H1 (cell line): ENCODE measurements at regions not wholly inside any gene's neighbourhood (a gene's known extent, or its start where the extent isn't known, plus 50 kb on each side); places are given as distances from the start of the nearest gene placed in this dataset.

ENCODE experiments used
- CTCF ChIA-PET: fragments of 300-600 bp; sonication (Branson Sonifier 250); formaldehyde crosslinking; loops from one replicate; lab custom pipeline; 2021; ENCODE audit not compliant: partially characterized antibody; lab: Charles Lee
- POLR2A ChIA-PET: fragments of 300-600 bp; sonication (Branson Sonifier 250); formaldehyde crosslinking; loops from one replicate; lab custom pipeline; 2021; ENCODE audit warnings: inconsistent platforms; ENCODE audit not compliant: partially characterized antibody; lab: Charles Lee
- DNase-seq, 2 experiments: peaks; one replicate each; pipeline versions ENCODE4 v3.0.0 to v3.0.0-alpha.2; 2010 to 2022; ENCODE audit warnings: low spot score in 2 of 2, low read depth in 1 of 2, mixed read lengths in 1 of 2
- FAIRE-seq: peaks from 2 replicates; lab custom pipeline; 2011; peaks lifted over from hg19 to GRCh38; lab: Jason Lieb, UNC
- H2AFZ ChIP-seq: 2 replicates; pipeline ENCODE4 v1.8.1; 2012; ENCODE audit warnings: low read length, inconsistent platforms
- H2AK5ac ChIP-seq: 2 replicates; pipeline ENCODE4 v1.6.1; 2013; ENCODE audit warnings: low read depth, low read length
- H2BK120ac ChIP-seq: replicated peaks from 2 replicates; pipeline ENCODE3; 2013; ENCODE audit warnings: low read depth, low read length, inconsistent platforms
- H2BK12ac ChIP-seq: 2 replicates; pipeline ENCODE4 v1.6.1; 2013; ENCODE audit warnings: low read depth, low read length
- H2BK15ac ChIP-seq: 2 replicates; pipeline ENCODE4 v1.6.1; 2013; ENCODE audit warnings: low read length
- H2BK20ac ChIP-seq: 2 replicates; pipeline ENCODE4 v1.6.1; 2013; ENCODE audit warnings: low read length
- H2BK5ac ChIP-seq: 2 replicates; pipeline ENCODE4 v1.6.1; 2013; ENCODE audit warnings: low read depth, low read length
- H3K14ac ChIP-seq: 2 replicates; pipeline ENCODE4 v1.6.1; 2013; ENCODE audit warnings: inconsistent platforms; ENCODE audit not compliant: insufficient read length
- H3K18ac ChIP-seq: 2 replicates; pipeline ENCODE4 v1.6.1; 2013; ENCODE audit warnings: low read length; ENCODE audit errors: extremely low read depth
- H3K23ac ChIP-seq: 2 replicates; pipeline ENCODE4 v1.6.1; 2013; ENCODE audit warnings: inconsistent platforms; ENCODE audit not compliant: insufficient read length
- H3K23me2 ChIP-seq: 2 replicates; pipeline ENCODE4 v1.6.1; 2013; ENCODE audit warnings: low read depth, low read length
- H3K27ac ChIP-seq: 2 replicates; pipeline ENCODE4 v1.6.1; 2011; ENCODE audit warnings: low read depth, low read length, inconsistent platforms
- H3K27me3 ChIP-seq, 4 experiments: replicated peaks in 1 of 4; 1 replicate in 1 of 4; 2 replicates in 3 of 4; pipeline versions ENCODE4 v1.6.1 to v1.8.1; 2011 to 2013; ENCODE audit warnings: low read length in 3 of 4, mild to moderate bottlenecking in 3 of 4, inconsistent platforms in 2 of 4, mixed read lengths in 2 of 4, moderate library complexity in 1 of 4; ENCODE audit not compliant: control insufficient read depth in 3 of 4, insufficient read depth in 3 of 4; ENCODE audit errors: extremely low read depth in 1 of 4
- H3K36me3 ChIP-seq, 4 experiments: 2 replicates each; pipeline versions ENCODE4 v1.6.1 to v1.8.1; 2011 to 2013; ENCODE audit warnings: mild to moderate bottlenecking in 4 of 4, low read length in 3 of 4, moderate library complexity in 2 of 4, control low read depth in 1 of 4, inconsistent platforms in 1 of 4; ENCODE audit not compliant: insufficient read depth in 4 of 4, control insufficient read depth in 2 of 4
- H3K4ac ChIP-seq: replicated peaks from 2 replicates; pipeline ENCODE3; 2013; ENCODE audit warnings: low read length, low read depth, mixed read lengths, inconsistent platforms; ENCODE audit not compliant: insufficient read length
- H3K4me1 ChIP-seq, 4 experiments: replicated peaks in 1 of 4; 1 replicate in 1 of 4; 2 replicates in 3 of 4; pipeline versions ENCODE4 v1.6.1 to v1.8.1; 2011 to 2013; ENCODE audit warnings: low read length in 3 of 4, inconsistent platforms in 2 of 4, mixed read lengths in 1 of 4; ENCODE audit not compliant: insufficient read depth in 4 of 4, control insufficient read depth in 3 of 4
- H3K4me2 ChIP-seq, 2 experiments: 2 replicates each; pipeline versions ENCODE4 v1.6.1 to v1.8.1; 2011 to 2013; ENCODE audit warnings: low read depth in 2 of 2, low read length in 2 of 2, control low read depth in 1 of 2, inconsistent platforms in 1 of 2, mild to moderate bottlenecking in 1 of 2; ENCODE audit not compliant: insufficient read depth in 1 of 2
- H3K4me3 ChIP-seq, 4 experiments: fragments of 200-600, 300-600 bp in 1 of 4; sonication (generic), shearing (Covaris generic), sonication (Bioruptor Twin) in 1 of 4; 2 replicates each; pipeline versions ENCODE4 v1.5.1 to v1.8.1; 2011 to 2016; ENCODE audit warnings: low read length in 4 of 4, low read depth in 3 of 4, control low read depth in 2 of 4, inconsistent platforms in 2 of 4, mild to moderate bottlenecking in 2 of 4, mixed read lengths in 1 of 4, moderate library complexity in 1 of 4; ENCODE audit not compliant: insufficient read depth in 2 of 4; ENCODE audit errors: extremely low read depth in 1 of 4
- H3K56ac ChIP-seq: replicated peaks from 2 replicates; pipeline ENCODE3; 2013; ENCODE audit warnings: low read depth, mild to moderate bottlenecking, mixed read lengths, low read length, inconsistent platforms; ENCODE audit not compliant: insufficient read length
- H3K79me1 ChIP-seq: 2 replicates; pipeline ENCODE4 v1.6.1; 2013; ENCODE audit warnings: low read depth, low read length, control low read depth
- H3K79me2 ChIP-seq, 2 experiments: 2 replicates each; pipeline versions ENCODE4 v1.6.1 to v1.8.1; 2012 to 2013; ENCODE audit warnings: low read length in 2 of 2, mild to moderate bottlenecking in 2 of 2, inconsistent platforms in 1 of 2; ENCODE audit not compliant: insufficient read depth in 2 of 2, control insufficient read depth in 1 of 2
- H3K9ac ChIP-seq, 4 experiments: replicated peaks in 1 of 4; 1 replicate in 1 of 4; 2 replicates in 3 of 4; pipeline versions ENCODE4 v1.6.1 to v1.8.1; 2011 to 2013; ENCODE audit warnings: low read depth in 3 of 4, low read length in 3 of 4, control low read depth in 2 of 4, mild to moderate bottlenecking in 2 of 4, moderate library complexity in 2 of 4, inconsistent platforms in 1 of 4; ENCODE audit errors: extremely low read depth in 1 of 4
- H3K9me3 ChIP-seq, 2 experiments: 2 replicates each; pipeline versions ENCODE4 v1.6.1 to v1.8.1; 2012 to 2013; ENCODE audit warnings: mild to moderate bottlenecking in 2 of 2, moderate library complexity in 2 of 2, control low read depth in 1 of 2, inconsistent platforms in 1 of 2, low read depth in 1 of 2, low read length in 1 of 2, mixed read lengths in 1 of 2; ENCODE audit not compliant: insufficient read depth in 2 of 2
- H4K20me1 ChIP-seq, 2 experiments: replicated peaks in 1 of 2; 2 replicates each; pipeline versions ENCODE3 to v1.8.1; 2011 to 2013; ENCODE audit warnings: inconsistent platforms in 2 of 2, low read length in 2 of 2, mild to moderate bottlenecking in 1 of 2; ENCODE audit not compliant: insufficient read depth in 2 of 2, control insufficient read depth in 1 of 2
- H4K5ac ChIP-seq: 2 replicates; pipeline ENCODE4 v1.6.1; 2013; ENCODE audit warnings: low read length, low read depth, mixed read lengths, inconsistent platforms; ENCODE audit not compliant: insufficient read length
- H4K8ac ChIP-seq: 2 replicates; pipeline ENCODE4 v1.8.0; 2013; ENCODE audit warnings: mild to moderate bottlenecking, moderate library complexity, low read length, inconsistent platforms; ENCODE audit not compliant: insufficient read depth; ENCODE audit errors: extremely low read depth
- H4K91ac ChIP-seq: replicated peaks from 2 replicates; pipeline ENCODE3; 2013; ENCODE audit warnings: low read length, mixed read lengths, inconsistent platforms; ENCODE audit not compliant: insufficient read length
- ASH2L ChIP-seq: fragments of 200-600, 300-600 bp; sonication (generic); IDR thresholded peaks from one replicate; pipeline ENCODE4 v1.7.1; 2017; ENCODE audit warnings: low read length
- BACH1 ChIP-seq: IDR thresholded peaks from 2 replicates; pipeline ENCODE4 v1.6.1; 2012; ENCODE audit warnings: low read length, improper control_type of control experiment
- CHD1 ChIP-seq: IDR thresholded peaks from 2 replicates; pipeline ENCODE4 v1.6.1; 2012; ENCODE audit warnings: low read depth, low read length, improper control_type of control experiment
- CHD2 ChIP-seq: IDR thresholded peaks from 2 replicates; pipeline ENCODE4 v1.6.1; 2012; ENCODE audit warnings: low read length, improper control_type of control experiment
- E2F6 ChIP-seq: IDR thresholded peaks from 2 replicates; pipeline ENCODE4 v1.6.1; 2012; ENCODE audit warnings: inconsistent platforms
- EGR1 ChIP-seq: IDR thresholded peaks from 2 replicates; pipeline ENCODE4 v1.6.1; 2011; ENCODE audit warnings: low read depth, low read length, borderline replicate concordance
- EP300 ChIP-seq, 2 experiments: IDR thresholded peaks; 1 replicate in 1 of 2; 2 replicates in 1 of 2; pipeline ENCODE4 v1.6.1; 2011 to 2012; ENCODE audit warnings: low read depth in 2 of 2, low read length in 2 of 2, mild to moderate bottlenecking in 2 of 2, borderline replicate concordance in 1 of 2, inconsistent platforms in 1 of 2, moderate library complexity in 1 of 2
- KDM5A ChIP-seq: fragments of 200-600 bp; IDR thresholded peaks from 2 replicates; pipeline ENCODE4 v1.7.1; 2012; ENCODE audit warnings: mild to moderate bottlenecking, low read length, inconsistent platforms, mixed read lengths
- SP1 ChIP-seq: IDR thresholded peaks from 2 replicates; pipeline ENCODE4 v1.6.1; 2011; ENCODE audit warnings: low read depth, low read length
- SP2 ChIP-seq: IDR thresholded peaks from 2 replicates; pipeline ENCODE4 v1.6.1; 2012; ENCODE audit warnings: mild to moderate bottlenecking, low read length, inconsistent platforms
- SRF ChIP-seq: IDR thresholded peaks from 2 replicates; pipeline ENCODE4 v1.6.1; 2011; ENCODE audit warnings: mild to moderate bottlenecking, low read depth, low read length, moderate library complexity
- SUZ12 ChIP-seq: fragments of 200-600 bp; sonication (generic); IDR thresholded peaks from 2 replicates; pipeline ENCODE4 v1.6.1; 2012; ENCODE audit warnings: mild to moderate bottlenecking, inconsistent platforms, low read length, moderate library complexity, mixed read lengths
- WGBS, 2 experiments: shearing (Covaris generic) in 1 of 2; methylation state at CpG; one replicate each; pipeline versions ENCODE4 v1.1.6 to v1.1.7; 2013 to 2015; ENCODE audit warnings: low lambda C conversion rate in 2 of 2, mixed read lengths in 2 of 2, inconsistent platforms in 1 of 2, low coverage in 1 of 2, missing lambda C conversion rate in 1 of 2; ENCODE audit not compliant: insufficient replicate concordance in 2 of 2, insufficient coverage in 1 of 2, insufficient read length in 1 of 2; ENCODE audit errors: extremely low coverage in 1 of 2, missing lambda C conversion rate in 1 of 2; 5-methylcytosine and 5-hydroxymethylcytosine counted together

DNA sequence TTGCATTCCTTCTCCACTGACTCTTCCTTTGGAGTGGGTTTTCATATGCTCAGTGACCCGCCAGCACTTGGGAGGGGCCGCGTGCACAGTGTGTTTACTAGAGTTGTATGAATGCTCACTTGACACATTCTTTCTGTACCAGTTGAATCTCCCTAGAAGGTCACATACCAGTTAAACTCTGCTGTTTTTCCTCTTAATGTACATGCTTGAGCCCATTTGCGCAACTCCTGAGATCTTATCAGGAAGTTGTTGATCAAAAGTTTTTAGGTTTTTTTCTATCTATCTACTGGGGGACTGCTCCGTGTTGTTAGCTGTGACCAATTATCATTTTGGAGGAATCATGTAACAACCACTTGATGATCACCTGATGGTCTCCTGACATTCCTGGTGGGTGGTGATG is 392.7 kb downstream of the CDH9 start:
- Histone ChIP-seq H3K27ac (no peak overlapping the region), H4K8ac (no peak overlapping the region), H3K18ac (no peak overlapping the region), H4K91ac (no peak overlapping the region), H3K4me3 (no peak overlapping the region), H2AK5ac (no peak overlapping the region), H2BK15ac (no peak overlapping the region), H3K9ac (no peak overlapping the region), H3K23ac (no peak overlapping the region), H3K23me2 (no peaks in the 10 kb centered on the region), H3K79me1 (no peaks in the 10 kb centered on the region), H2AFZ (no peak overlapping the region), H3K56ac (no peak overlapping the region), H3K4ac (no peak overlapping the region), H3K14ac (no peak overlapping the region), H3K4me2 (no peak overlapping the region), H4K5ac (no peak overlapping the region), H3K9me3 (0 out of 4 replicates have a peak, but pooled peaks cover 0 to 2% of the 10 kb centered on the region in 2 experiments), H2BK12ac (no peak overlapping the region), H4K20me1 (no peaks in the 10 kb centered on the region), H2BK120ac (no peak overlapping the region), H2BK5ac (no peak overlapping the region), H3K79me2 (no peaks in the 10 kb centered on the region), H3K4me1 (no peaks in the 10 kb centered on the region), H3K27me3 (no peaks in the 10 kb centered on the region), H2BK20ac (no peak overlapping the region), H3K36me3 (no peaks in the 10 kb centered on the region)
- TF ChIP-seq SUZ12, result no peak
- no peak for TF ChIP-seq CHD1
- no peak for TF ChIP-seq SP2
- TF ChIP-seq EGR1, result no peak
- no peak for TF ChIP-seq KDM5A
- TF ChIP-seq EP300 (IDR thresholded peaks at IDR 0.05; ENCODE audit: borderline replicate concordance in 1 of 2, low read depth in 2 of 2, low read length in 2 of 2), result no peak
- no peak for TF ChIP-seq ASH2L
- TF ChIP-seq SRF, result no peak
- no peak for TF ChIP-seq BACH1
- TF ChIP-seq SP1, result no peak
- no peak for TF ChIP-seq CHD2
- TF ChIP-seq E2F6, result no peak
- 99% methylated on average over 5 of the region's 5 CpGs; no CpG with 5 or more reads in 1 of the 2 experiments for WGBS, 2 experiments
- DNase-seq, result no peak
- POLR2A ChIA-PET, result no interaction called here
- CTCF ChIA-PET, result no interaction called here
- FAIRE-seq, result no peak
